H1 (cell line): ENCODE measurements at regions not wholly inside any gene's neighbourhood (a gene's known extent, or its start where the extent isn't known, plus 50 kb on each side); places are given as distances from the start of the nearest gene placed in this dataset.

Experiments
- SP1 ChIP-seq: IDR thresholded peaks from 2 replicates; pipeline ENCODE4 v1.6.1; 2011; ENCODE audit warnings: low read depth, low read length
- TF ChIP-seq, protein P1 (sequence below), 3 experiments: IDR thresholded peaks; 1 replicate in 2 of 3; 2 replicates in 1 of 3; pipeline versions ENCODE4 v1.5.1 to v1.6.1; 2011; ENCODE audit warnings: low read length in 3 of 3, mild to moderate bottlenecking in 3 of 3, inconsistent platforms in 2 of 3, low read depth in 1 of 3, moderate library complexity in 1 of 3; ENCODE audit not compliant: insufficient read depth in 1 of 3; ENCODE audit errors: control extremely low read depth in 1 of 3

DNA sequence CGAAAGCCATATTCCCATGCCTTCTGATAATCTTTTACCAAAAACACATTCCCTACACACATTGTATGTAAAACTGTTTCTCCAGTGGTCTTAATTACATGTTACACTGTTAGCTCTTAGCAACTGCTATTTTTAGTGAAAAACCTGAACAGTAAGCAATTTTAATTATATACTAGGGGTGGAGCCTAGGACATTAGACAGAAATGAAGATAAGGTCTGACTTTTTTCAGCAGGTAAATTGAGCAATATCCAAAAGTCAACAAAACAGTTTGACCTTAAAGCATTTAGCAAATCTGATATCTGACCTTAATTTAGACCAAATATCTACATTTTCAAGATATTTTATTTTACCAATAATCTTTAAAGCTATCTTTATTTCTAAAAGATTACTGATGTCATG lies 60.2 kb downstream of the PDE6H start (continued):
- TF ChIP-seq, protein P1, sequence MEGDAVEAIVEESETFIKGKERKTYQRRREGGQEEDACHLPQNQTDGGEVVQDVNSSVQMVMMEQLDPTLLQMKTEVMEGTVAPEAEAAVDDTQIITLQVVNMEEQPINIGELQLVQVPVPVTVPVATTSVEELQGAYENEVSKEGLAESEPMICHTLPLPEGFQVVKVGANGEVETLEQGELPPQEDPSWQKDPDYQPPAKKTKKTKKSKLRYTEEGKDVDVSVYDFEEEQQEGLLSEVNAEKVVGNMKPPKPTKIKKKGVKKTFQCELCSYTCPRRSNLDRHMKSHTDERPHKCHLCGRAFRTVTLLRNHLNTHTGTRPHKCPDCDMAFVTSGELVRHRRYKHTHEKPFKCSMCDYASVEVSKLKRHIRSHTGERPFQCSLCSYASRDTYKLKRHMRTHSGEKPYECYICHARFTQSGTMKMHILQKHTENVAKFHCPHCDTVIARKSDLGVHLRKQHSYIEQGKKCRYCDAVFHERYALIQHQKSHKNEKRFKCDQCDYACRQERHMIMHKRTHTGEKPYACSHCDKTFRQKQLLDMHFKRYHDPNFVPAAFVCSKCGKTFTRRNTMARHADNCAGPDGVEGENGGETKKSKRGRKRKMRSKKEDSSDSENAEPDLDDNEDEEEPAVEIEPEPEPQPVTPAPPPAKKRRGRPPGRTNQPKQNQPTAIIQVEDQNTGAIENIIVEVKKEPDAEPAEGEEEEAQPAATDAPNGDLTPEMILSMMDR (IDR thresholded peaks at IDR 0.05; ENCODE audit: control extremely low read depth in 1 of 3, insufficient read depth in 1 of 3, low read depth in 1 of 3, low read length in 3 of 3): no peak
- TF ChIP-seq SP1: no peak
